ENCODE measurements at regions not wholly inside any gene's neighbourhood (a gene's known extent, or its start where the extent isn't known, plus 50 kb on each side); places are given as distances from the start of the nearest gene placed in this dataset.

DNA sequence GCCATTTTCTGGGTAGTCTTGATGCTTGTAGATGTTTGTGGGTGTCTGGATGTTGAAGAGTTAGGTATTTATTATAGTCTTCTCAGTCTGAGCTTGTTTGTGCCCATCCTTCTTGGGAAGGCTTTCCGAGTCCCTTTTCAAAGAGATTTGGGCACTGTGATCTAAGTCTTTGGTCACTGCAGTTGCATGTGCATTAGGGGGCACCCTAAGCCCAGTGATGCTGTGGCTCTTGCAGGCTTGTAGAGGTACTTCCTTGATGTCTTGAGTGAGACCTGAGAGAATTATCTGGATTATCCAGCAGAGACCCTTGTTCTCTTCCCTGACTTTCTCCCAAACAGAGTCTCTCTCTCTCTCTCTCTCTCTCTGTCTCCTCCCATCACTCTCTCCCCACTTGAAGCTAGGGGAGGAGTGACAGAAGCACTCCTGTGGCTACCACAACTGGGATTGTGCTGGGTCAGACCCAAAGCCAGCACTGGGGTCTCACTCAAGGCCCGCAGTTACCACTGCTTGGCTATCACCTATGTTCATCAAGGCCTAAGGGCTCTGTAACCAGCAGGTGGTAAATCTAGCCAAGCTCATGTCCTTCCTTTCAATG lies 68.5 kb downstream of the TMCO5A start:
- TF ChIP-seq, protein P1, sequence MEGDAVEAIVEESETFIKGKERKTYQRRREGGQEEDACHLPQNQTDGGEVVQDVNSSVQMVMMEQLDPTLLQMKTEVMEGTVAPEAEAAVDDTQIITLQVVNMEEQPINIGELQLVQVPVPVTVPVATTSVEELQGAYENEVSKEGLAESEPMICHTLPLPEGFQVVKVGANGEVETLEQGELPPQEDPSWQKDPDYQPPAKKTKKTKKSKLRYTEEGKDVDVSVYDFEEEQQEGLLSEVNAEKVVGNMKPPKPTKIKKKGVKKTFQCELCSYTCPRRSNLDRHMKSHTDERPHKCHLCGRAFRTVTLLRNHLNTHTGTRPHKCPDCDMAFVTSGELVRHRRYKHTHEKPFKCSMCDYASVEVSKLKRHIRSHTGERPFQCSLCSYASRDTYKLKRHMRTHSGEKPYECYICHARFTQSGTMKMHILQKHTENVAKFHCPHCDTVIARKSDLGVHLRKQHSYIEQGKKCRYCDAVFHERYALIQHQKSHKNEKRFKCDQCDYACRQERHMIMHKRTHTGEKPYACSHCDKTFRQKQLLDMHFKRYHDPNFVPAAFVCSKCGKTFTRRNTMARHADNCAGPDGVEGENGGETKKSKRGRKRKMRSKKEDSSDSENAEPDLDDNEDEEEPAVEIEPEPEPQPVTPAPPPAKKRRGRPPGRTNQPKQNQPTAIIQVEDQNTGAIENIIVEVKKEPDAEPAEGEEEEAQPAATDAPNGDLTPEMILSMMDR (IDR thresholded peaks at IDR 0.05; ENCODE audit: low read depth, low read length): peak; percentile 81
- Histone ChIP-seq H3K36me3 (no peaks in the 10 kb centered on the region), H3K9me3 (ENCODE audit: low read depth) (no peaks in the 10 kb centered on the region), H3K4me1 (ENCODE audit: low read depth) (peaks cover 7% of the 10 kb centered on the region), H3K4me3 (no peak overlapping the region), H3K27ac (no peak overlapping the region), H3K27me3 (no peaks in the 10 kb centered on the region)
- peak; percentile 67 to 88 for DNase-seq (ENCODE audit: low read depth in 1 of 2, low spot score in 1 of 2)

DNA sequence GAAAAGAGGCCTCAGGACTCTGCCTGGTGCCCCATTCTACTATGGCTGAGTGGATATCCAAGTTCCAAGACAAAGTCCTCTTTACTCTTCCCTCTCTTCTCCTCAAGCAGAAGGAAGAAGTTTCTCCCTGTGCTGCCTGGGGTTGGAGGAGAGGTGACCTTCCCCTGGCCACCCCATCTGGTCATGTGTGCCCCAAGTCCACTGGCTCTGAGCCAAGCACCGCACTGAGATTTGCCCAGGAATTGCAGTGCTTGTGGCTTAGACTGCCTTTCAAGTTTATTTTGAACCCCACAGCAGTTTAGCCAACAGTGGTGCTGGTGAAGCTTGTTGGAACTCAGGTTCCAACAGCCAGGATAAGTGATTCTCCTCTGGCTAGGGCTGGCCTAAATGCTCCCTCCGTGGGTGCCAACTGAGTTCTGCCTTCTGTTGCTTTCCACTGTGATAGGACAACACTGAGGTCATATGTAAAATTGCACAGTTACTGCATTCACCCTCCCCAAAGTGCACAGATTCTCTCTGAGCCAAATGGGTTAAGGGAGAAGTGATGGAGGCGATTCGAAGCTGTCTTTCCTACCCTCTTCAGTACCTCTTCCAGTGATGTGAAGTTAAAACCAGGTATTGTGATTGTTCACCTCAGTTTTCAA lies 69.9 kb downstream of the TMCO5A start:
- no peaks in the 10 kb centered on the region for H3K36me3 ChIP-seq
- H3K4me3 ChIP-seq: no peak overlapping the region
- no peak overlapping the region for H3K27ac ChIP-seq
- TF ChIP-seq, protein P1 (IDR thresholded peaks at IDR 0.05; ENCODE audit: low read depth, low read length): no peak
- no peaks in the 10 kb centered on the region for H3K9me3 ChIP-seq (ENCODE audit: low read depth)
- peaks cover 11% of the 10 kb centered on the region for H3K4me1 ChIP-seq (ENCODE audit: low read depth)
- H3K27me3 ChIP-seq: no peaks in the 10 kb centered on the region
- no peak for DNase-seq (ENCODE audit: low read depth in 1 of 2, low spot score in 1 of 2)

- no peak overlapping the region for H3K4me3 ChIP-seq
- no peak overlapping the region for H3K27ac ChIP-seq
- H3K4me1 ChIP-seq (ENCODE audit: low read depth): peaks cover 11% of the 10 kb centered on the region
- TF ChIP-seq, protein P1 (IDR thresholded peaks at IDR 0.05; ENCODE audit: low read depth, low read length): no peak
- H3K9me3 ChIP-seq (ENCODE audit: low read depth): no peaks in the 10 kb centered on the region
- no peaks in the 10 kb centered on the region for H3K36me3 ChIP-seq
- H3K27me3 ChIP-seq: no peaks in the 10 kb centered on the region
- no peak for DNase-seq (ENCODE audit: low read depth in 1 of 2, low spot score in 1 of 2)
These were observed 71.7 kb downstream of the TMCO5A start for GRCh38 chr15:38005953-38006808.

GRCh38 chr15:38010395-38010794 lies 76.0 kb downstream of the TMCO5A start:
- Histone ChIP-seq H3K27ac (no peak overlapping the region), H3K36me3 (no peaks in the 10 kb centered on the region), H3K4me1 (ENCODE audit: low read depth) (peaks cover 22% of the 10 kb centered on the region), H3K4me3 (no peak overlapping the region), H3K27me3 (no peaks in the 10 kb centered on the region), H3K9me3 (ENCODE audit: low read depth) (no peaks in the 10 kb centered on the region)
- TF ChIP-seq, protein P1 (IDR thresholded peaks at IDR 0.05; ENCODE audit: low read depth, low read length): no peak
- DNase-seq (ENCODE audit: low read depth in 1 of 2, low spot score in 1 of 2): no peak

GRCh38 chr15:38012894-38013293 lies 78.5 kb downstream of the TMCO5A start:
- TF ChIP-seq, protein P1 (IDR thresholded peaks at IDR 0.05; ENCODE audit: low read depth, low read length): no peak
- peaks cover 15% of the 10 kb centered on the region for H3K4me1 ChIP-seq (ENCODE audit: low read depth)

More at GRCh38 chr15:38012894-38013293, 78.5 kb downstream of the TMCO5A start:
- Histone ChIP-seq H3K27ac (no peak overlapping the region), H3K9me3 (ENCODE audit: low read depth) (no peaks in the 10 kb centered on the region), H3K4me3 (no peak overlapping the region), H3K27me3 (no peaks in the 10 kb centered on the region), H3K36me3 (no peaks in the 10 kb centered on the region)
- DNase-seq (ENCODE audit: low read depth in 1 of 2, low spot score in 1 of 2): no peak

Measured in cardiac muscle cell (in vitro differentiated cells and primary cell).